Fibroblast of lung (primary cell): ENCODE measurements at regions not wholly inside any gene's neighbourhood (a gene's known extent, or its start where the extent isn't known, plus 50 kb on each side); places are given as distances from the start of the nearest gene placed in this dataset.

Experiments used
- CTCF ChIP-seq, 2 donors: IDR thresholded peaks in 1 of 2; conservative IDR thresholded peaks in 1 of 2; 1 replicate in 1 of 2; 2 replicates in 1 of 2; pipeline ENCODE4 v1.5.1; 2011 to 2012; ENCODE audit warnings: low read length in 2 of 2, control low read depth in 1 of 2, inconsistent platforms in 1 of 2, low read depth in 1 of 2, mild to moderate bottlenecking in 1 of 2
- EZH2 ChIP-seq: IDR thresholded peaks from 2 replicates; pipeline ENCODE4 v1.5.1; 2012; ENCODE audit warnings: low read length, control low read depth, mild to moderate bottlenecking; ENCODE audit errors: missing control alignments

GRCh38 chr2:215811409-215812345 lies 201.7 kb downstream of the MREG start:
- no peak for TF ChIP-seq CTCF (conservative IDR thresholded peaks at IDR 0.05 in 1 of 2, IDR thresholded peaks at IDR 0.05 in 1 of 2; ENCODE audit: low read depth in 1 of 2, low read length in 2 of 2)
- no peak for TF ChIP-seq EZH2
